DMS153 treated with DMSO at 0.1 percent for 48 hours (cell line): ENCODE measurements at regions not wholly inside any gene's neighbourhood (a gene's known extent, or its start where the extent isn't known, plus 50 kb on each side); places are given as distances from the start of the nearest gene placed in this dataset.

Experiments
- DNase-seq: peaks from one replicate; lab custom pipeline; 2025; ENCODE audit not compliant: unreplicated experiment; lab: John Stamatoyannopoulos, UW

DNA sequence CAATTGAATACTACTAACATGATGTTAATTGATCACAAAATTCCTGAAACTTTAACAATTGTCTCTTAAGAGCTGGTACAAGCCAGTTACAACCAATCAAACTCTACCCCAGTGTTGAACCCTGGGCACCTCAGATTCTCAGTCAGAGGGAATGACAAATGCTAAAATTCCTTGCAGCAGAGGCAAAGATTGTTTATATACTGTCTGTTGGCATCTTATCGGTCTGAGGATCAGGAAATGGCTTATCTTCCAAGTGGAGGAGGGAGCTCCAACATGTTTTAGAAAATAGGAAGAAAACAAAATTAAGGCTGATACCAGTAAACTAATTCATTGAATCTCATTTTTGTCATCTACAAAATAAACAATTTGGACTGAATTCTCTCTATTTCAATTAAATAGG is 527.8 kb upstream of the ZNF608 start:
- DNase-seq, result no peak

DNA sequence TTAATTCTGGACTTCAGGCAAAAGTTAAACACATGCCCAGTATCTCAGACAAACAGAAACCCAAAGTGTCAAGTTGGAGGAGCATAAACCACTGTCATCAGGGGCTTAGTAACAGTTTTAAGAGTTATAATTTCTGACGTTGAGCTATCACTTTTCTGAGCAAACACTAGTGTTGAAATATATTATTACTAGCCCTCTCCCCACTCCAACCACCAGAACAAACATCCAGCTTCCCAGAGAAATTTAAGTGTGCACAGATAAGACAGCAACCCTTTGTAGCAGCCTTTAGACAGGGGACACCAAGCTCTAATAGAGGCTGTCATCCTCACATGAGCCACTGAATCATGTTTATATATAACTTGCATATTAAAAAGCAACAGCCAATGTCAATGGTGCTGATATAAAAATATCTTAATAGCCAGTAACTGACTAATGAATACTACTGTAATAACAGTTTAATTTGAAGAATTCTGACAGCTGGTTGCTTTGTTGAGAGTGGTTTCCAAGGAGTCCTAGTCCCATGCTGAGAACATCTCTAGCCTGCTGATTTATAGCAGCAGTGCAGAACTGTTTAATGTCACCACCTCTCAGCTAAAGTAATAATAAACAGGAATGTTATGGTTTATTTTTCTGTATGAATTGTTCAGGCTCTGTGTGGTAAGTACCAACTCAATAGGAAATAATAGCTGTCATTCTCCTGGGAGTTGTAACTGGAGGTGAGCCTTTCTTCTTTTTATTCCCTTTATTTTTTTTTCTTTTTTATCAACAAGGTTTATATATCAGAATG is 528.7 kb upstream of the ZNF608 start:
- no peak for DNase-seq

DNA sequence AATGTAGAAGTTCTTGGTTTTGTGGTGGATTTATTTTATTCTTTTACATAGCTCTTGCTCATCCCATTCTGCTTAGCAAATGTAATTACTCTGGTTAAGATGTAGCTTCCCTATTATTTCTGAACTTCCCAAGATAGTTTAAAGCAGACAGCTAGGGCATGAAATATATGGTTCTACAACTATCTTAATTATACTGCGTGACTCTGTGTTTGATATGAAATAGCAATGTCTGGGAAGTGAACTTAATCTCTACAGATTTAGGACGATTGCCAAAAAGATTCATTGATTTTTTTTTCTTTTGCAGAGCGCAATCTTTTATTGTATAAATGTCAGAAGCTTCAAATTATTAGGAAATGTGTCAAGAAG is 529.3 kb upstream of the ZNF608 start:
- no peak for DNase-seq

DNA sequence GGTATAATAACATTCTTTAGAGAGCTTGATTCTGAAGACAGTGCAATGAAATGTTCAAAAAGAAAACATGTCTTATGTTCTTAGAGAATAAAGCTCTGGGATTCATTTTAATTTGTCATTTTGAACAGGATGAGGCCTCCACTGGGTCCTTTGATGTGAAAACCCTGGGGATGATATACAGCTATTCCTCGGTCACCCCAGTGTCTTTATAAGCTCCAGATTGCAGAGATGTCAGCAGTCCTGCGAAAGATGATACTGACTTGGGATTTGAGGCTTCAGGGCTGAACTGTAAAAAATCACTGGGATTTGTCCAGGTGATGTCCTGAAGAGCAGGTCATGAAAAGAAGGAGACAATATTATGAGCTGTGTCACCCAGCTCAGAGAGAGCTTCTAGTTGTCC is 529.7 kb upstream of the ZNF608 start:
- DNase-seq, result no peak

DNA sequence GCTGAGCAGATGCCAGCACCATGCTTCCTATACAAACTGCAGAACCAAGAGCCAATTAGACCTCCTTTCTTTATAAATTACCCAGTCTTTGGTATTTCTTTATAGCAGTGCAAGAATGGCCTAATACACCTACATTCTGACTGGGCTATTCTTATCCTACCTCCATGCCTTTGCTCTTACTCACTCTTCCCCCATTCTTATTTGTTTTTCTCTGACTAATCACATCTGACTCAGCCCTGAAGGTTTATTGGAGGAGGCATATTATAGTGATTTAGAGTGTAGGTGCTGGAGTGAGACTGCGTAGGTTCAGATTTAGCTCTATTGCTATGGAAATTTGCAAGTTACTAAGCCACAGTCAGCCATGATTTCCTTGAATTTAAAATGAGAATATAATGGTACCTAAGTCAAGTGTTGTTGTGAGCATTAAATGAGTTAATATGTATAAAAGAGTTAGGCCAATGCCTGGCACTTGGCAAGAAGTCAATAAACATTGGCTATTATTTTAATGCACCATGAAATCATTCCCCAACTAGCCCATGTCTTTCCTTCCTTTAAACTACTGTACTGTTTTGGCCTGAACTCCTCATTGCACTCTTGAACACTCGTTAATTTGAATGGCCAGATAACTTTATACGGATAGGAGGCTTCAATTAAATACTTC is 531.2 kb upstream of the ZNF608 start:
- no peak for DNase-seq

DNA sequence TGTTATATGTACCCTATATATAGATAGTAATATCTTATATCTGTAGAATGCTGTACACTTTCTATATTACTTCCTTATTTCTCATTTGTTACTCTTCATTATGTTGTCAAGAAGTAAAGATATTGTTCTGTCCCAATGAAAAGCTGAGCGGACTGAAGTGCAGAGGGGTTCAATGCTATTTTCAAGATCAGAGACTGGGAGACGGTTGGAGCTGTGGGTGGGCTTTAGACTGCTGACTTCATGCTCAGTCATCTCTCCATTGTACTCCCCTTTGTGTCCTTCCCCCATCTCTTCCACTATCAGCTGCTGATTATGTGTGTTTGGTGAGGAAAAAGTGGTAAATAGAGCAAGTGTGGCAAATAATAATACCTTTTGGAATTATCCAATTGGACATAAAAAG is 532.3 kb upstream of the ZNF608 start:
- DNase-seq, result no peak

DNA sequence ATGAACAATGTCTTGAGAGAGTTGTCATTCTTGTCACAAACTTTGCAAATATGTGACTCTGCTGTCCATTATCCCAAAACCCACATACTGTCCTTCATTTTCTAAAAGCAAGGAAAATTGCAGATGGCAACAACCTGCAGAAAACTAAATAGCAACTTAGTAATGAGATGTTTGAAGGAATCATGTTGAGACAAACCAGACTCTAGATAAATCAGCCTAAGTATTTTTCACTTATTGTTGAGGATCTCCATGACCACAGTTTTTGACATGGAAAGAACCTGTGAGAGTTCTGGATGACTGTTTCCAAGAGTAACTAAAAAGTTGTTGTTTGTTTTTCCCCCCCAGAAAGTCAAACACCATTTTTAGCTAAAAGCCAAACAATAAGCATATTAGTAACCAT is 535.2 kb upstream of the ZNF608 start:
- DNase-seq, result no peak

DNA sequence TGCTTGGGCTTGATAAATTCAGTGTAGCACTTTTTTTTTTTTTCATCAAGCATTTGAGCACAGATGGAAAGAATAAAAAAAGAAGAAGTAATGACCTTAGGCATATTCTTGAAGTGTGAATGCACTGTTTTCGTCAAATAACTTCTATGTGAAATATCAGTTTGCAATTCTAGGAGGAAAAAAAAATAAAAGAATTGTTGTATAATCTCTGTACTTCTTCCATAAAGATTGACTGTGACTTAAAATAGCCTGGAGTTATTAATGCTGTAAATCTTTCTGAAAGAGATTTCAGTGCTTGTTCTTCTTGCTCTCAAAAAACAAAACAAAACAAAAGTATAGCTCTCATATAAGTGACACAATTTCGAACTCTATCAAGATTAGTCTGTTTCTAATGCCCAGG is 536.9 kb upstream of the ZNF608 start:
- no peak for DNase-seq

DNA sequence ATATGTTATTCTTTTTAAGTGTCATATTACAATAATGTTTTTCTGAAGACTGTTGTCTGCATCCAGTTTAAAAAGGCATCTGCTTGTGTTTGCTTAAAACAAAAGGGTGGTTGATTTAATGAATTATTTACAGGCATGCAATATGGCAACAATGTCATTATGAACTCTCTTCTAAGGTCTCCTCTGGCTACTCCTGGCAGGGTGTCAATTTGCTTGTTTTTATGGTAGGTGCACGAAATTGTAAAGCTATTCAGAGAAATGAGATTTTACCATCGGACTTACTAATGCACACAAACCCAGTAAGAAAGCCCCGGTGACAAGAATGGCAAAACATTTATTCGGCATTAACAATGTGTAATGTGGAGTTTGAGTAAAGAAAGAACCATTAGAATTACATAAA is 539.8 kb upstream of the ZNF608 start:
- DNase-seq, result no peak

DNA sequence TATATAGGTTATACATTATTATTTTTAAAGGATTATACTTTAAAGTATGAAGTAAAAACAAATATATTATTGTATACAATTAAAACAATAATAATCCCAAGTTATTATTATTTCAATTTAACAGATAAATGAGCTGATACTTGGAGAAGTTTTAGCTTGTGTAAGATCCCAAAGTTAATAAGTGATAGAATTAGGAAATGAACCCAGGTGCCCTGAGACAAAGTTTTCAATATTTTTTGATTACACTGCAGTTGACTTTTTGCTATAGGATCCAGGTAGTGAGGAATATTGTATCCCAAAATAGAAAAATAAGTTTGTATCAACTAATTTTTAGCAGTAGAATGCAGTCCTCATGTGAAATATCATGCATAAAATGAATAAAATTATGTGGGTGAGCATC is 543.2 kb upstream of the ZNF608 start:
- DNase-seq, result no peak

DNA sequence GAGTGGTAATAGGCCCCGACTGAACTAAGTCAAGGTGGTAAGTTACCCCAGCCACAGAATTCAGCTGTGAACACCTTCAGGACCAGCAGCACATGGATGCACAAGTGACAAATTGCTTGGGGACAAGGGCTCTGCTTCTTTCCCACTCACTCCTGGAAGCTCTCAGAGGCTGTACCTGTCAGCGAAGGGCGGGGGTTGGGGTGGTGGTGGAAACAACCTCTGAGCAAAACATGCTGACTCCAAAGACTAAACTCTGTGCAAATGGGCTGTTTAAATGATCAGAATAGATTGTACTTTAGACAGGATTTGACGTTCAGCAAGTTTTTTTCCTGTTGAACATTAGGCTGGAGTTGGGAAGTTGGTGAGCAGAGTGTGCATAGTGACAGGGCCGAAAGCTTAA is 544.5 kb upstream of the ZNF608 start:
- no peak for DNase-seq

DNA sequence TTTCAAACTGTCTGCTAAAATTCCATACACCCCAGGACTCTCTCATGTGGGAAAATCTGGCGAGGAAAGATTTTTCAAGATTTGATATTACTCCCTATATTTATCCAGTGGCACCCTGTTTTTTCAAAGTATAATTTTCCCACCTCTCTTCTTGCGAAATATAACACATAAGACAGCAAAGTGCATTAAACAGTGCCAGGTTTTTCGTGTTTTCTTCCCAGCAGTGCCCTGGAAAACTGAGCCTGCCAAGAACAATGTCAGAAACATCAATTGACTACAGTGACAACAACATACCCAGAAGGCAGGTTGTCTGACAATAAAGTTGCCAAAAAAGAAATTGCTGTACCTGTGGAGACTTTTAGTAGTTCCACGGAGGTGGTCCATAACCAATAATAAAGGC is 545.0 kb upstream of the ZNF608 start:
- DNase-seq, result no peak

DNA sequence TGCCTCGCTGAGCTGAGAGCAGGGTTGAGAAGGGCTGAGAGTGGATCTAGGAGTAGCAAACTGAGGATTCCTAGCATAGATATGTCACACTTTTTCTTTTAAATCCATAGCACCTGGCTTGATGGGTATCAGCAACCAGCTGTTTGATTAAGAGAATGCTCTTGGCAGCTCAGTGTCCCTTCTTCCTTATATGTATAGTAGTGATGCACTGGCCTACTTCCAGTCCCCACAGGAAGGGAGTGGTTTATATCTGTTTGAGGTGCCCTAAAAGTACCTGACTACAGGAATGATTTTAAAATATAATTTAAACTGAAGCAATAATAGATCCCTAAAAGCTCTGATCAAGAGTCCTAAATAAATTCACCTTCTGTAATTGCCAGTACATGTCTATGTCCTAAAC is 546.8 kb upstream of the ZNF608 start:
- no peak for DNase-seq

DNA sequence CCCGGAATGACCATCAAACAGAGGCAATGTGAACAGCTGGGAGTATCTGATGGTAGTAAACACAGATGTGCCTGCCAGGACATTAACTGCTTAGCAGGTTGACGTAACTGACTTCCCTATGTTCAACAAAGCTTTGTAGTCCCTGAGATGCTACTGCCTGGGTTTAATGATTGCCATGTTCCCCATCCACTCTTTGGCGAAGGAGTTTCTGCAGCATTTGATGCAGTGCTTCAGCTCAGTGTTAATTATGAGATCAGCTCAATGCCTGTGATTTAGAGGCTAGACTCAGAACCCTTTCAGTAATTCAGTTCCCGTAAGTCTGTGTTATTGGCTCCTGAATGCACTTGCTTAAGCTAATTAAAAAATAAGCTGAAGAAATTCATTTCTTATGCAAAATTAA is 547.3 kb upstream of the ZNF608 start:
- no peak for DNase-seq

DNA sequence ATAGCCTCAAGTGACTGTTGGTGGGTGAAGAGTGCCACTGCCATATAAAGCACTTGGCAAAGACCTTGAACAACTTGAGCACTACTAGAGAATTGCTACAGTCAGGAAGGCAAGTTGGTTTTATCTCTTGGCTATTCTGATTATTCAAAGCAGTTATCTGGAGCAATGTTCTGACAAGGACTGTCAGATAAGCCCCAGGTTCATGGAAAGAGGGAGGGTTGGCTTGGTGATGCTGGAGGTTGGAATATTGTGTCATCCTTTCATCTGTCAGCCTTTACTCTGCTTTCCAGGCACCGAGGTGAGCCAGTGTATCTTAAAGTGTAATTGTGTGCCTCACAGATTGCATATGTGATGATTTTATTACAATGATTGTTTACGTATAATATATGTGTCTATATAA is 548.4 kb upstream of the ZNF608 start:
- DNase-seq, result no peak

DNA sequence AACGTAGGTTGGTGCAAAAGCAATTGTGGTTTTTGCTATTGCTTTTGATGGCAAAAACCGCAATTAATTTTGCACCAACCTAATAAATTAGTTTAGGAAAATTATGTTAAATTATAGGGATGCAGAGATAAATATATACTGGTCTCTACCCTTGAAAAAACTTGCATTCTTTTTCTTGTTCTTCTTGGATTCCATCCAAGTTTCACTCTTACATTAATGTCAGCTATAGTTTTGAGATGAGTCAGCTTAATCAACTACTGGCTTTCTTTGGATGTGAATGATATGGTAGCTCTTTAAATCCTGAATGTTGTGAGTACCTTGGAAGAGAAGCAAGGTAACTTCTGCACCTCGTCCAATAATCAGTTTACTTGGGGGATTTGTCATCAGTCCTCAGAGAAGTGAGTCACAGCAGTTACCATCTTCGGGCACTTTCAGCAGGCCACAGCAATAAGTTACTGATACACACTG is 549.0 kb upstream of the ZNF608 start:
- DNase-seq, result no peak

DNA sequence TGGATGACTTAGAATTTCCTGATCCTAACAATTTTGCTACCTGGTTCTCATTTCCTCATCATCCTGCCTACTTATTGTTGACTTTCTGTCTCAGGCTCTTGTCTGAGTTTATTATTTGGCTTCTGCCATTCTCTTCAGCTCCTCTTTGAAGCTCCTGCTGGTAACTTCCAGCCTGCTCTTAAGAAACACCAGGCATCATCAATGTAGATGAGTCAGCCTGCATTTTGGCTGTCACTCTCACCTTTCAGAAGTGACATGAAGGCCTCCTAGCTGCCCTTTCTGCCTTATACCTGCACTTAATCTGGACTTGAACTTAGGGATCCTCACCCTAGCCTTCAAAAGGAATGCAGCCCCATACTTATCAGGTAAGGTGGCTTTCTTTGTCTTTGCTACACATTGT is 551.8 kb upstream of the ZNF608 start:
- no peak for DNase-seq

DNA sequence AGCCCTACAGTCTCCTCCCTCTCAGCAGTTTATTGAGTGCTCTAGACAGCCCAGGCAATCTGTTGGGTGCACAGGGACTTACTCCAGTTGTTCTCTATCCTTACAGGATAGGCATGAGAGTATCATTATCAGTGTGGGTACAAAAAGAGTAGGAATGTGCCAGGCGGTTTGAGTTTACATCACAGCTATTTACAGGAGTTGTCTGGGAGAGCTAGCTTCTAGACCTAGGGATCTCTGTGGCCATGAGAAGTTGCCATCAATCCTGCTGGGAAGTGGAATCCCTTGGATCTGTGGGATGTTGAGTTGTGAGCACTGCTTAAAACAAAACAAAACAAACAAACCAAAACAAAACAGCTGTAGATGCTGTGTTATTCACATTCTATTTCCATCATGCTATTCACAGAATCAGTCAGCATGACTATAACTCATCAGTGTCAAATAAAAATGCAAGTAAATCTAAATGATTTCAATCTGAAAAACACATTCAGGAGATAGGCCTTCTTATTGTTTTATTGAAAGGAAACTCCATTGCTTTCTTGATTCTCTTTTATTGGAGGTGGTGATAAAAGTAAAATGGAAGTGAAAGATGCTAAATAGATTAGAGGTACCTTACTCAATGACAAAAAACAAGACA is 552.4 kb upstream of the ZNF608 start:
- DNase-seq, result no peak

DNA sequence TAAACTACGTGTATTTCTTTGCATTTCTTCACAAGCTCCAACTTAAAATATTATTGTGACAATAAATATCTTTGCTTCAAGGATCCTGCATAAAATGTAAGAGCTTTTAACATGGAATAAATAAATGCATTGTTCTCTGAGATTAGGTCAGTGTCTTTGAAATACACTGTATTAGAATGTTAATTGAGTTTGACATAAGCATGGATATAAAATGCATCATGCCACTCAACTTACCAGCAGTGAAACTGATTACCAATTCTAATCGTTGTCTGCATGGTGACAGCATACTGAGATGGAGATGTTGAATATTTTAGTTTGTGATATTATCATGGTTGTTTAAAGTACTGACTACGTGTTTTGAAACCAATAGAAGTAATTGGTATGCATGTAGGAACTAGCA is 555.3 kb upstream of the ZNF608 start:
- DNase-seq, result no peak

DNA sequence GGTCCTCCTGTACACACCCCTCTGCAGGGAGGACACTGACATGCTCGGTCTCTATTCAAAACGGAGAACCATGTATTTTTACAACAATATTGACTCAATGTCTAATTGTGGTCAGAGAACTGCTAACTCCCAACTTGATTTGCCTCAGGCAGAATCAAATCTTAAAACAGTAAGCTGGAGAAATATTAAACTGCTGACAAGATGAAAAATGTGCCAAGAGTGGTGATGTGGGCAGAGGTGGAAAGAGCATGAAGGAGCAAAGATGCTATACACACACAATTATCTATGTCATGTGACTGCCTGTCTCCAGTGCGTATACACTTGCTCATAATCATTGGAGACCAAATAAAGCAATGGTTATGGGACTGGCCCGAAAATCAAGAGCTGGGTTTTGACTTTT is 556.1 kb upstream of the ZNF608 start:
- DNase-seq, result no peak

DNA sequence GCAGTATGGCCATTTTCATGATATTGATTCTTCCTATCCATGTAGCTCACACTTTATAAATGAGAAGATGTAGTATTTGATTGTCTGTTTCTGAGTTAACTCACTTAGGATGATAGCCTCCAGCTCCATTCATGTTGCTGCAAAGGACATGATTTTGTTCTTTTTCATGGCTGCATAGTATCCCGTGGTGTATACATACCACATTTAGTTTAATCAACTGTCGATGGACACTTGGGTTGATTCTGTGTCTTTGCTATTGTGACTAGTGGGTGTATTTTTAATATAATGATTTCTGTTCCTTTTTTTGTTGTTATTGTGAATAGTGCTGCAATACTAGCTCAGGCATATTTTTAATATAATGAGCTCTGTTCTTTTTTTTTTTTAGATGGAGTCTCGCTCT is 560.3 kb upstream of the ZNF608 start:
- no peak for DNase-seq

DNA sequence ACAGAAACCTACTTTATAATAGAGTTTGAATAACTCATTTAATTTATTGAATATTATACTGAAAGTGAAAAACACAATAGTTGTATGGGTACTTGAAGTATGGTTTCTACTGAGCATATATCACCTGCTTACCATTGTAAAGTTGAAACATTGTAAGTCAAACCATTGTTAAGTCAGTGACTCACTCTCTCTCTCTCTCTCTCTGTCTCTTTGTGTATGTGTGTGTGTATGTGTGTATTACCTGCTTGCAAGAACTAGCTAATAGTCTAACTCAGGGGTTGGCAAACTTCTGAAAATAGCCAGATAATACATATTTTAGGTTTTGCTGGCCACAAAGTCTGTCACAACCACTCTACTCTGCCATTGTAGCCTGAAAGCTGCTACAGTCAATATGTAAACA is 564.3 kb upstream of the ZNF608 start:
- DNase-seq, result no peak
